GM03348 (cell line): ENCODE measurements at regions not wholly inside any gene's neighbourhood (a gene's known extent, or its start where the extent isn't known, plus 50 kb on each side); places are given as distances from the start of the nearest gene placed in this dataset.

ENCODE experiments used
- DNase-seq: peaks from one replicate; pipeline ENCODE4 v3.0.0; 2012; ENCODE audit warnings: low spot score

- DNase-seq = no peak
Measured at GRCh38 chr4:123096038-123096437, 173.6 kb upstream of the NUDT6 start.

- DNase-seq = peak; percentile 44
Measured at GRCh38 chr4:123102897-123103471, 180.6 kb upstream of the NUDT6 start.

- no peak for DNase-seq
Measured at GRCh38 chr4:123104310-123105025, 182.1 kb upstream of the NUDT6 start.

- no peak for DNase-seq
Measured at GRCh38 chr4:123105026-123105420, 182.6 kb upstream of the NUDT6 start.

GRCh38 chr4:123106747-123107146 is 184.3 kb upstream of the NUDT6 start:
- no peak for DNase-seq

GRCh38 chr4:123107444-123108252 is 185.3 kb upstream of the NUDT6 start:
- DNase-seq = no peak

- no peak for DNase-seq
Measured at GRCh38 chr4:123109139-123109538, 186.7 kb upstream of the NUDT6 start.

GRCh38 chr4:123110147-123110546 is 187.8 kb upstream of the NUDT6 start:
- DNase-seq = no peak

- DNase-seq = no peak
Measured at GRCh38 chr4:123110685-123111084, 188.3 kb upstream of the NUDT6 start.

- DNase-seq = no peak
Measured at GRCh38 chr4:123113155-123113554, 190.8 kb upstream of the NUDT6 start.

- no peak for DNase-seq
Measured at GRCh38 chr4:123114084-123114914, 191.9 kb upstream of the NUDT6 start.

GRCh38 chr4:123114915-123115756 is 192.7 kb upstream of the NUDT6 start:
- DNase-seq = no peak

GRCh38 chr4:123116412-123116811 is 194.0 kb upstream of the NUDT6 start:
- no peak for DNase-seq

GRCh38 chr4:123120473-123120872 is 198.1 kb upstream of the NUDT6 start:
- DNase-seq = no peak

- no peak for DNase-seq
Measured at GRCh38 chr4:123121241-123121907, 199.0 kb upstream of the NUDT6 start.

GRCh38 chr4:123125477-123125876 is 203.1 kb upstream of the NUDT6 start:
- no peak for DNase-seq

- DNase-seq = peak; percentile 41
Measured at GRCh38 chr4:123127218-123127617, 204.8 kb upstream of the NUDT6 start.

GRCh38 chr4:123127875-123128274 is 205.5 kb upstream of the NUDT6 start:
- peak; percentile 18 for DNase-seq

GRCh38 chr4:123133397-123134050 is 211.1 kb upstream of the NUDT6 start:
- no peak for DNase-seq

GRCh38 chr4:123144616-123145015 is 222.2 kb upstream of the NUDT6 start:
- no peak for DNase-seq
